SIG-M5 (cell line): ENCODE measurements at regions not wholly inside any gene's neighbourhood (a gene's known extent, or its start where the extent isn't known, plus 50 kb on each side); places are given as distances from the start of the nearest gene placed in this dataset.
"Not testable (repeated sequence)": the region's sequence is repeated elsewhere in the genome, so short reads cannot be mapped to it uniquely, and the experiment has no call there.

ENCODE experiments used
- DNase-seq: peaks from one replicate; lab custom pipeline; 2025; lab: John Stamatoyannopoulos, UW

DNA sequence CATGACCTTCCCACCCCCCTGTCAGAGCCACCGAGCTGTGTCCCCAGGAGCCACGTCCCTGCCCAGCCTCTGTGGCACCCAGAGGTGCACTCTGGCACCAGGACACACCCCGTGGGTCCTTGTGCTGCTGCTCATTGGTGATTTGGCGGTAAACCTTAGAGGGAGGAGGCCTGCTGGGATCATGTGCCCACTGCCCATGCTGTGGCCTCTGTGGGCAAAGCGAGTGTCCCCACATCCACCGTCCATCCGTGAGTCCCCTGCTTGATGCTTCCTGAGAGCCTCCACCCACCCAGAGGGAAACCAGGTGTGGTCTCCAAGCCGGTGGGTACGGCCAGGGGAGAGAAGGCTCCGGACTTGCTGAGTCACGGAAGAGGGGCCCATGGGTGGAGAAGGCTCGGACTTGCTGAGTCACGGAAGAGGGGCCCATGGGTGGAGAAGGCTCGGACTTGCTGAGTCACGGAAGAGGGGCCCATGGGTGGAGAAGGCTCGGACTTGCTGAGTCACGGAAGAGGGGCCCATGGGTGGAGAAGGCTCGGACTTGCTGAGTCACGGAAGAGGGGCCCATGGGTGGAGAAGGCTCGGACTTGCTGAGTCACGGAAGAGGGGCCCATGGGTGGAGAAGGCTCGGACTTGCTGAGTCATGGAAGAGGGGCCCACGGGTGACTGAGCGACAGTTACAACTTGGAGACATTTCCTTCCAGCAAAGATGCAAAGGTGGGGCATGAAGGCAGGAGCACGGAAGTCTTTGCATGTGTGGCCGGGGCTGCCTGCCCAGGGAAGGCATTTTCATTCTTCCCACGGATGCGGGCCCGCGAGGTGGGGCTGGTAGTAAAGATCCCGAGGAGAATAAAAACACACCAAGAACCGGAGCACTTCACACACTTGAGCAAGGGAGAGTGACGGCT lies 49.6 kb upstream of the ZNF469 start:
- DNase-seq: not testable (repeated sequence)
